GM19463 (cell line): ENCODE measurements at regions not wholly inside any gene's neighbourhood (a gene's known extent, or its start where the extent isn't known, plus 50 kb on each side); places are given as distances from the start of the nearest gene placed in this dataset.

ENCODE experiments used
- ATAC-seq: cut with Tn5 transposase; IDR thresholded peaks from one replicate; pipeline ENCODE4 v1.9.1; 2021; ENCODE audit warnings: mild to moderate bottlenecking, moderate library complexity; ENCODE audit not compliant: unreplicated experiment

- ATAC-seq = no peak
Measured at GRCh38 chr2:150023663-150024062, 436.1 kb upstream of the MMADHC start.

DNA sequence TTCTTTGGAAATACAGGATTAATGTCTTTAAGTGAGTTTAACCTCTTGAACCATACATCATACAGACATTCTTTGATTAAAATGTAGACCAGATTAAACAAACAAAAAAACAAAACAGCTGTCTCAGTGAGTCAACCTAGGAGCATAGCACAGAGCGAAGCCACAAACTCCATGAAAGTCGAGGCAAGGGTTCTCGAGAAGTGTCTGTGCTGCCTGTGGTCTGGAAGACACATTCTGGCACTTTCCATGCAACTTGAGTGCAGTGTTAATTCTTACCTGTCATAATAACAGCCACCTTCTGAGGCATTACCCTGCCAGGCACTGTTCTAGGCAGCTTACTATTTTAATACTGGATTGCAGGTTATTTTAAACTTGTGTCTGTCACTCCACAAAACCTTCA, 435.5 kb upstream of the MMADHC start:
- no peak for ATAC-seq

GRCh38 chr2:150020937-150021673, 433.5 kb upstream of the MMADHC start:
- no peak for ATAC-seq

GRCh38 chr2:150020221-150020620, 432.6 kb upstream of the MMADHC start:
- ATAC-seq = no peak

DNA sequence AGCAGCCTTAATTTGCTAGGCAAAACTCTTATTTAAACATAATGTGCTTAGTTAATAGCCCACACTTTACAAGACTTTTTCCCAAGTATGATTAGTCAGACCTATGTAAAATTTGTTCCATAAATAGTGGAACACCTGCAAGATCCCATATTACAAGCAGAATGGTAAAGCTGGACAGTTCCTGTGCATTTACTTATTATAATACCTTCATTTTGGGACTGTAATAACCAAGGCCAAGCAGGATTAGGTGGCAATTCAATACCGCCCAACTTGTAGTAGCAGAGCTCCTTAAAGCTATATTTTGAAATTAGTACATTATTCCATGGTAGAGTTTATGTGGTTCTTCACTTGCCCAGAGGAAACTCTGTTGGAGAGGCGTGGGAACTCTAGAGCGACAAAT, 431.5 kb upstream of the MMADHC start:
- no peak for ATAC-seq

GRCh38 chr2:150012986-150013385, 425.4 kb upstream of the MMADHC start:
- no peak for ATAC-seq

DNA sequence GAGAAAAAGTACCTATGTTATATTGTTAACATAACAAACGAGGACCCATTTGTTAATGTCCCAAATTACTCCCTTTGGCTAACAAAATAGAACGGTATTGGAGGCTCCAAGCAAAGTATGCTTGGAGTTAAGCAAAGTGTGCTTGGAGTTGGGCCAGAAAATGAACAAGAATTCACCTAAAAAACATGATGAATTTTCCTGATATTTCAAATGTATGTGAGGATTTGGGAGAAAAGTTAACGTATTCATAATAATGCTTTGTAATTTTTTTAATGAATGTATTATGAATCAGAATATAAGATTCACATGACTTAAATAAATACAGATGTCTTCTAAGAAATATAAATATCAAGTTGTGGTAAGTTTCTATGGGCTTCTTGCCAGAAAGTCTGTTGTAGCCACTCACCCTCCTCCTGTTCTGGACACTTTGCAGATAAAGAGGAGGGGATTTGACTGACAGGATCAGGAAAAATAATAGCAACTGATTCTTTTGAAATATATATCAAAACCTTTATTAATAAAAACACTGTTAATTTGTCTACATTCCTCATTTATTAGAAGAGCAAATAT, 423.7 kb upstream of the MMADHC start:
- ATAC-seq = no peak

- no peak for ATAC-seq
Measured at GRCh38 chr2:150008901-150009300, 421.3 kb upstream of the MMADHC start.

GRCh38 chr2:150007815-150008430, 420.3 kb upstream of the MMADHC start:
- no peak for ATAC-seq

GRCh38 chr2:150006591-150006990, 419.0 kb upstream of the MMADHC start:
- no peak for ATAC-seq

DNA sequence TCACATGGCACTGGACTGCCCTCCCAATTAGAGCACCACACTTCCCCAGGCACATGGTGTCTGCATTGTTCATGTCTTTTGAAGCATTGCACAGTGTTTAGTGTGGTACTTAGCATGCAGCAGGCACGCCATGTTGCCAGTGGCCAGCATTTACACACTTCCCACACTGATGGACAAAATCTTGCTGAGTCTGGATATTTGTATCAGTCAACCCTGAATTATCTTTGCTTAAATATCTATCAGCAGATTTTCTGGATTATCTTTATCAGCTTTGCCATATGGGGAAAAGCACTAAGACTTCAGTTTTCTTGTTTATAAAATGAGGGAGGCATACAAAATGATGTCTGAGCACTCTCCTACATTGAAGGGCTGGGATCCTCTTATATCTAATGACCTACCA, 416.0 kb upstream of the MMADHC start:
- no peak for ATAC-seq

DNA sequence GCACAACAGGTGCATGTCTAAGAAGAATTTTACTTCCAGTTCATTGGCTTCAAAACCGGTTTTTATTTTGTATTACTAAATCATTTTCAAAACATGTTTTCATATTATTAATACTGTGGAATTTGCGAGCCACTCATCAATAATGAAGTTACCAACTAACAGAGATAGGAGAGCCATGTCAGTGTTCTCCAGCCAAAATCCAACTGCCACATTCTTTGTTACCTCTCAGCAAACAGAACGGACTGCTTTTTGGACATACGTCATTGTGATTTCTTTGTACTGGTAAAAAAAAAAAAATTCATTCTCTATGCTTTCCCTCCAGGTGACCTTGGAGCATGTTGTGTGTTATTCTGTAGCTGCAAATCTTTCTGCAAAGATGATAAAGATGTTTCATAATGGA, 414.2 kb upstream of the MMADHC start:
- no peak for ATAC-seq

DNA sequence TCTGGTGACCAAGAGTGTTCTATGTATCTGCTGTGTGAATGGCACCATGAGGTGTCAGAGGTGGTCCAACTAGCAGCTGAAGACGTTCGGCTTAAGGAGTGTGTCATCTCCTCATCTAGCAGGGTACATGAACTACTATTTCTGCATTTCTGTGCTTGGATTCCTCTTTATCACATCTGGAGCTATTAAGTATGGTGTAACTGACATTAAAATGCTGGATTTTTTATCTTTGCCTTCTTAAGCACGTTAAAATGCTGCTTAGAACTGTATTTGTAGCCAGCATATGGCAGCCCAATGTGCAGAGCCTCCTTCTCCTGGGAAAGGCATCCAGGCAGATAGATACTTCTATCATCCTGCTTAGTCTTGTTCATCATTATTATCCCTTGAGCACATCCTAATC, 409.3 kb upstream of the MMADHC start:
- no peak for ATAC-seq

DNA sequence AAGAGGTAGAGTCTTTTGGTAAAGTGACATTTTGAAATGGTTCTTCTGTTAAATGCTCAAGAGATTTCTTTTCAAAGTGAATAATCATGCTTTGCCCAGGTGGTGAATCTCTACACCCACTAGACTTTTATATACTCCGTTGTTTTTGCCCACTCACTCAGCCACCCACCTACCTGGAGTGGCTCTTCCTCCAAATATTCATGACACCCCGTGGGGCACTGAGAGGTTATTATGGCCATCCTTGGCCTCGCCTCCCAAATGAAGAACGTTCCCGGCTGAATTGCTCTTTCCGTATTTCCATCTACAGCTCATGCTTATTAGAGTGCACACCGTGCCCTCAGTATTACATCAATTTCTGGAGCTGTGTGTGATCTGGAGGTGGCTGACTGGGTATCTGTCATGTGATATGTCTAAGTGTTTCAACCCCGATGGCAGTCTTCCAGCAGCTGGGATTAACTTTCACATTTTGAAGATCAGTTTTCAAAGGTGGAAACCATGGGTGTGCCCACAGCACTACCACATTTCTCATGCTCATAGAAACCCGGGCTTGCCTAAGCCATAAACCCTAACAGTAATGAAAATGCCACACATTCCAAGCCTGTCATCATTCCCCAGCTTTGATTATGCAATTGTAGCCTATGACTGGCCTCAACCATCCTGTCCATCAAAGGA, 406.6 kb upstream of the MMADHC start:
- ATAC-seq = no peak

- no peak for ATAC-seq
Measured at GRCh38 chr2:149993316-149993715, 405.7 kb upstream of the MMADHC start.

GRCh38 chr2:149991576-149991975, 404.0 kb upstream of the MMADHC start:
- no peak for ATAC-seq

GRCh38 chr2:149990965-149991364, 403.4 kb upstream of the MMADHC start:
- no peak for ATAC-seq

GRCh38 chr2:149989447-149990063, 402.0 kb upstream of the MMADHC start:
- no peak for ATAC-seq

- no peak for ATAC-seq
Measured at GRCh38 chr2:149988361-149988760, 400.8 kb upstream of the MMADHC start.

DNA sequence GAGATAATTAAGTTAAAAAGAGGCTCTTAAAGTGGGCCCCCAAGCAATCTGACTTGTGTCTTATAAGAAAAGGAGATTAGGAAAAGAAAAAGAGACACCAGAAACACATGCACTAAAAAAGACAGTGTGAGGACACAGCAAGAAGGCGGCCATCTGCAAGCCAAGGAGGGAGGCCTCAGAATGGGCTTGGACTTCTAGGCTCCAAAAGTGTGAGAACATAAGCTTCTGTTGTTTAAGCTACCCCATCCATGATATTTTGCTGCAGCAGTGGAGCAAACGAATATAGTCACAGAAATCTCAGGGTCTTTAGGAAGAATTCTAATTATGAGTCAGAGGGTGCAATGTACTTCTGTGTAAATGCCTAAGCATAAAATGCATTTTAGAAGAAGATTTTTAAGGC, 399.3 kb upstream of the MMADHC start:
- ATAC-seq = no peak

DNA sequence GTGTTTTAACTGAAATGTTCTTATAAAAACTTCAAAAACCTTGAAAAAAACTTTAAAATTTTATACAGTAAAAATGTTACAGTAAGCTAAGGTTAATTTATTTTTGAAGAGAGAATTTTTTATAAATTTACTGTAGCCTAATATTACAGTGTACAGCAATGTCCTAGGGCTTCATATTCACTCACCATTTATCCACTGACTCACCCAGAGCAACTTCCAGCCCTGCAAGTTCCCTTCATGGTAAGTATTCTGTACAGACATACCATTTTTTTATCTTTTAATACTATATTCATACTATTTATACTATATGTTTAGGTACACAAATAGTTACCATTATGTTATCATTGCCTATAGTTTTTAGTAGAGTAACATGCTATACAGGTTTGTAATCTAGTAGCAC, 396.7 kb upstream of the MMADHC start:
- no peak for ATAC-seq
